HG03342 (cell line): ENCODE measurements at regions not wholly inside any gene's neighbourhood (a gene's known extent, or its start where the extent isn't known, plus 50 kb on each side); places are given as distances from the start of the nearest gene placed in this dataset.
"Not testable (repeated sequence)": the region's sequence is repeated elsewhere in the genome, so short reads cannot be mapped to it uniquely, and the experiment has no call there.

Experiments
- ATAC-seq: cut with Tn5 transposase; IDR thresholded peaks from one replicate; pipeline ENCODE4 v1.9.1; 2021; ENCODE audit warnings: mild to moderate bottlenecking, moderate library complexity; ENCODE audit not compliant: unreplicated experiment

GRCh38 chr4:163077680-163078079 is 89.0 kb downstream of the NAF1 start:
- ATAC-seq, result no peak

- no peak for ATAC-seq
Measured at GRCh38 chr4:163072222-163072621, 94.5 kb downstream of the NAF1 start.

GRCh38 chr4:163071308-163071707 is 95.4 kb downstream of the NAF1 start:
- ATAC-seq, result no peak

- ATAC-seq, result no peak
Measured at GRCh38 chr4:163070023-163070422, 96.7 kb downstream of the NAF1 start.

- no peak for ATAC-seq
Measured at GRCh38 chr4:163063891-163064290, 102.8 kb downstream of the NAF1 start.

GRCh38 chr4:163048447-163048846 is 118.2 kb downstream of the NAF1 start:
- ATAC-seq, result peak; percentile 86

- peak; percentile 79 for ATAC-seq
Measured at GRCh38 chr4:163042306-163042705, 124.4 kb downstream of the NAF1 start.

GRCh38 chr4:163017135-163017534 is 149.6 kb downstream of the NAF1 start:
- ATAC-seq, result no peak

GRCh38 chr4:163012816-163013215 is 153.9 kb downstream of the NAF1 start:
- no peak for ATAC-seq

- ATAC-seq, result no peak
Measured at GRCh38 chr4:163003979-163004378, 162.7 kb downstream of the NAF1 start.

- no peak for ATAC-seq
Measured at GRCh38 chr4:162988530-162988929, 178.2 kb downstream of the NAF1 start.

GRCh38 chr4:162985131-162985530 is 181.6 kb downstream of the NAF1 start:
- ATAC-seq, result no peak

GRCh38 chr4:162984621-162985020 is 182.1 kb downstream of the NAF1 start:
- no peak for ATAC-seq

GRCh38 chr4:162981823-162982222 is 184.9 kb downstream of the NAF1 start:
- no peak for ATAC-seq

- no peak for ATAC-seq
Measured at GRCh38 chr4:162978398-162978797, 188.3 kb downstream of the NAF1 start.

GRCh38 chr4:162977788-162978187 is 188.9 kb downstream of the NAF1 start:
- ATAC-seq, result no peak

GRCh38 chr4:162972661-162973330 is 193.9 kb downstream of the NAF1 start:
- ATAC-seq, result no peak

GRCh38 chr4:162969194-162969593 is 197.5 kb downstream of the NAF1 start:
- ATAC-seq, result no peak

- ATAC-seq, result not testable (repeated sequence)
Measured at GRCh38 chr4:162965978-162966377, 200.7 kb downstream of the NAF1 start.

GRCh38 chr4:162959046-162959445 is 207.6 kb downstream of the NAF1 start:
- peak; percentile 59 for ATAC-seq

GRCh38 chr4:162957521-162958143 is 209.1 kb downstream of the NAF1 start:
- ATAC-seq, result no peak

- ATAC-seq, result no peak
Measured at GRCh38 chr4:162954976-162955375, 211.7 kb downstream of the NAF1 start.

- ATAC-seq, result no peak
Measured at GRCh38 chr4:162952232-162952631, 214.5 kb downstream of the NAF1 start.
